Mammary epithelial cell (primary cell): ENCODE measurements at regions not wholly inside any gene's neighbourhood (a gene's known extent, or its start where the extent isn't known, plus 50 kb on each side); places are given as distances from the start of the nearest gene placed in this dataset.

Source experiments
- CTCF ChIP-seq, 2 donors: IDR thresholded peaks in 1 of 2; conservative IDR thresholded peaks in 1 of 2; 2 replicates each; pipeline ENCODE4 v1.5.1; 2011 to 2012; ENCODE audit warnings: inconsistent platforms in 2 of 2, low read length in 2 of 2, mild to moderate bottlenecking in 2 of 2, control low read depth in 1 of 2, low read depth in 1 of 2; ENCODE audit not compliant: insufficient read depth in 1 of 2; ENCODE audit errors: extremely low read depth in 1 of 2
- EZH2 ChIP-seq: IDR thresholded peaks from 2 replicates; pipeline ENCODE4 v1.6.1; 2012; ENCODE audit warnings: low read length, inconsistent platforms, borderline replicate concordance

- no peak for TF ChIP-seq CTCF (conservative IDR thresholded peaks at IDR 0.05 in 1 of 2, IDR thresholded peaks at IDR 0.05 in 1 of 2; ENCODE audit: extremely low read depth in 1 of 2, insufficient read depth in 1 of 2, low read depth in 1 of 2, low read length in 2 of 2)
- no peak for TF ChIP-seq EZH2
Measured at GRCh38 chrX:106356580-106356979, 188.5 kb downstream of the PWWP3B start.
